ENCODE measurements at regions not wholly inside any gene's neighbourhood (a gene's known extent, or its start where the extent isn't known, plus 50 kb on each side); places are given as distances from the start of the nearest gene placed in this dataset.

GRCh38 chr5:121688126-121688525 is 163.6 kb upstream of the FTMT start:
- TF ChIP-seq CTCF (IDR thresholded peaks at IDR 0.05) (no peak), POLR2A (IDR thresholded peaks at IDR 0.05) (no peak)

All from lower leg skin (tissue), 3 donors.